ENCODE measurements at regions not wholly inside any gene's neighbourhood (a gene's known extent, or its start where the extent isn't known, plus 50 kb on each side); places are given as distances from the start of the nearest gene placed in this dataset.

GRCh38 chr4:114034189-114034588, 54.7 kb upstream of the ARSJ start:
- DNase-seq (ENCODE audit: low read depth in 2 of 2) = no peak
- Histone ChIP-seq H3K4me2 (ENCODE audit: extremely low read depth, insufficient read depth, low read length) (no peak overlapping the region), H3K27me3 (ENCODE audit: control insufficient read depth, insufficient read depth, low read length) (no peaks in the 10 kb centered on the region), H2AFZ (ENCODE audit: low read length) (no peak overlapping the region), H3K27ac (ENCODE audit: insufficient read depth, low read length) (no peak overlapping the region), H3K36me3 (ENCODE audit: control insufficient read depth, insufficient read depth, low read length) (no peaks in the 10 kb centered on the region), H3K79me2 (ENCODE audit: control insufficient read depth, insufficient read depth, low read length) (no peaks in the 10 kb centered on the region), H4K20me1 (ENCODE audit: control insufficient read depth, extremely low read depth, insufficient read depth, low read length) (no peaks in the 10 kb centered on the region), H3K4me1 (ENCODE audit: control insufficient read depth, extremely low read depth, insufficient read depth, low read length) (no peaks in the 10 kb centered on the region), H3K9me3 (ENCODE audit: control insufficient read depth, insufficient read depth, low read depth, low read length) (no peaks in the 10 kb centered on the region), H3K4me3 (replicated peaks in 1 of 4; ENCODE audit: control extremely low read depth in 1 of 4, insufficient read depth in 1 of 4, low read depth in 3 of 4, low read length in 4 of 4) (no peak overlapping the region), H3K9ac (ENCODE audit: insufficient read depth, low read length) (no peak overlapping the region)
- no peak for TF ChIP-seq EZH2 (IDR thresholded peaks at IDR 0.05; ENCODE audit: low read length, missing control alignments)
- no peak for TF ChIP-seq CTCF (conservative IDR thresholded peaks at IDR 0.05 in 1 of 2, IDR thresholded peaks at IDR 0.05 in 1 of 2; ENCODE audit: low read depth in 1 of 2, low read length in 2 of 2)

GRCh38 chr4:114036426-114036825, 57.0 kb upstream of the ARSJ start:
- Histone ChIP-seq H4K20me1 (ENCODE audit: control insufficient read depth, extremely low read depth, insufficient read depth, low read length) (no peaks in the 10 kb centered on the region), H2AFZ (ENCODE audit: low read length) (no peak overlapping the region), H3K27ac (ENCODE audit: insufficient read depth, low read length) (no peak overlapping the region), H3K79me2 (ENCODE audit: control insufficient read depth, insufficient read depth, low read length) (no peaks in the 10 kb centered on the region), H3K27me3 (ENCODE audit: control insufficient read depth, insufficient read depth, low read length) (no peaks in the 10 kb centered on the region), H3K4me2 (ENCODE audit: extremely low read depth, insufficient read depth, low read length) (no peak overlapping the region), H3K36me3 (ENCODE audit: control insufficient read depth, insufficient read depth, low read length) (no peaks in the 10 kb centered on the region), H3K9me3 (ENCODE audit: control insufficient read depth, insufficient read depth, low read depth, low read length) (no peaks in the 10 kb centered on the region), H3K9ac (ENCODE audit: insufficient read depth, low read length) (no peak overlapping the region), H3K4me3 (replicated peaks in 1 of 4; ENCODE audit: control extremely low read depth in 1 of 4, insufficient read depth in 1 of 4, low read depth in 3 of 4, low read length in 4 of 4) (no peak overlapping the region), H3K4me1 (ENCODE audit: control insufficient read depth, extremely low read depth, insufficient read depth, low read length) (peaks cover 5% of the 10 kb centered on the region)
- TF ChIP-seq EZH2 (IDR thresholded peaks at IDR 0.05; ENCODE audit: low read length, missing control alignments) (no peak), CTCF (conservative IDR thresholded peaks at IDR 0.05 in 1 of 2, IDR thresholded peaks at IDR 0.05 in 1 of 2; ENCODE audit: low read depth in 1 of 2, low read length in 2 of 2) (no peak)
- no peak for DNase-seq (ENCODE audit: low read depth in 2 of 2)

GRCh38 chr4:114036864-114037263, 57.4 kb upstream of the ARSJ start:
- Histone ChIP-seq H3K4me3 (replicated peaks in 1 of 4; ENCODE audit: control extremely low read depth in 1 of 4, insufficient read depth in 1 of 4, low read depth in 3 of 4, low read length in 4 of 4) (no peak overlapping the region), H3K4me1 (ENCODE audit: control insufficient read depth, extremely low read depth, insufficient read depth, low read length) (peaks cover 5% of the 10 kb centered on the region), H3K27me3 (ENCODE audit: control insufficient read depth, insufficient read depth, low read length) (no peaks in the 10 kb centered on the region), H4K20me1 (ENCODE audit: control insufficient read depth, extremely low read depth, insufficient read depth, low read length) (no peaks in the 10 kb centered on the region), H3K27ac (ENCODE audit: insufficient read depth, low read length) (no peak overlapping the region), H2AFZ (ENCODE audit: low read length) (no peak overlapping the region), H3K36me3 (ENCODE audit: control insufficient read depth, insufficient read depth, low read length) (no peaks in the 10 kb centered on the region), H3K9ac (ENCODE audit: insufficient read depth, low read length) (no peak overlapping the region), H3K79me2 (ENCODE audit: control insufficient read depth, insufficient read depth, low read length) (no peaks in the 10 kb centered on the region), H3K4me2 (ENCODE audit: extremely low read depth, insufficient read depth, low read length) (no peak overlapping the region), H3K9me3 (ENCODE audit: control insufficient read depth, insufficient read depth, low read depth, low read length) (no peaks in the 10 kb centered on the region)
- DNase-seq (ENCODE audit: low read depth in 2 of 2) = no peak
- TF ChIP-seq EZH2 (IDR thresholded peaks at IDR 0.05; ENCODE audit: low read length, missing control alignments) (no peak), CTCF (conservative IDR thresholded peaks at IDR 0.05 in 1 of 2, IDR thresholded peaks at IDR 0.05 in 1 of 2; ENCODE audit: low read depth in 1 of 2, low read length in 2 of 2) (no peak)

Data from fibroblast of lung (primary cell).